GM18873 (cell line): ENCODE measurements at regions not wholly inside any gene's neighbourhood (a gene's known extent, or its start where the extent isn't known, plus 50 kb on each side); places are given as distances from the start of the nearest gene placed in this dataset.

Experiments
- ATAC-seq: cut with Tn5 transposase; IDR thresholded peaks from one replicate; pipeline ENCODE4 v1.9.1; 2021; ENCODE audit warnings: mild to moderate bottlenecking, moderate library complexity, moderate number of reproducible peaks; ENCODE audit not compliant: unreplicated experiment, low FRiP score

GRCh38 chr6:168718821-168719475 lies 278.0 kb downstream of the SMOC2 start:
- ATAC-seq, result no peak
